ENCODE measurements at regions not wholly inside any gene's neighbourhood (a gene's known extent, or its start where the extent isn't known, plus 50 kb on each side); places are given as distances from the start of the nearest gene placed in this dataset.

GRCh38 chr5:57705769-57706168, 223.2 kb upstream of the ACTBL2 start:
- no peak for DNase-seq (ENCODE audit: low spot score)

GRCh38 chr5:57703721-57704120, 221.1 kb upstream of the ACTBL2 start:
- no peak for DNase-seq (ENCODE audit: low spot score)

GRCh38 chr5:57700484-57700883, 217.9 kb upstream of the ACTBL2 start:
- no peak for DNase-seq (ENCODE audit: low spot score)

GRCh38 chr5:57700072-57700471, 217.5 kb upstream of the ACTBL2 start:
- DNase-seq (ENCODE audit: low spot score) = no peak

GRCh38 chr5:57698802-57699201, 216.2 kb upstream of the ACTBL2 start:
- peak; percentile 56 for DNase-seq (ENCODE audit: low spot score)

- no peak for DNase-seq (ENCODE audit: low spot score)
These were observed 215.5 kb upstream of the ACTBL2 start for GRCh38 chr5:57698086-57698485.

GRCh38 chr5:57696825-57697570, 214.4 kb upstream of the ACTBL2 start:
- DNase-seq (ENCODE audit: low spot score) = no peak

- DNase-seq (ENCODE audit: low spot score) = no peak
These were observed 213.8 kb upstream of the ACTBL2 start for GRCh38 chr5:57696389-57696769.

GRCh38 chr5:57695706-57696388, 213.2 kb upstream of the ACTBL2 start:
- DNase-seq (ENCODE audit: low spot score) = no peak

- no peak for DNase-seq (ENCODE audit: low spot score)
These were observed 212.6 kb upstream of the ACTBL2 start for GRCh38 chr5:57695179-57695578.

GRCh38 chr5:57693488-57694305, 211.1 kb upstream of the ACTBL2 start:
- DNase-seq (ENCODE audit: low spot score) = no peak

- peak; percentile 62 for DNase-seq (ENCODE audit: low spot score)
These were observed 210.2 kb upstream of the ACTBL2 start for GRCh38 chr5:57692582-57693487.

GRCh38 chr5:57690724-57691123, 208.1 kb upstream of the ACTBL2 start:
- no peak for DNase-seq (ENCODE audit: low spot score)

- DNase-seq (ENCODE audit: low spot score) = no peak
These were observed 205.0 kb upstream of the ACTBL2 start for GRCh38 chr5:57687596-57687995.

GRCh38 chr5:57685516-57686255, 203.1 kb upstream of the ACTBL2 start:
- DNase-seq (ENCODE audit: low spot score) = no peak

GRCh38 chr5:57684299-57684702, 201.7 kb upstream of the ACTBL2 start:
- DNase-seq (ENCODE audit: low spot score) = no peak

- no peak for DNase-seq (ENCODE audit: low spot score)
These were observed 200.5 kb upstream of the ACTBL2 start for GRCh38 chr5:57683036-57683630.

GRCh38 chr5:57681942-57682341, 199.3 kb upstream of the ACTBL2 start:
- DNase-seq (ENCODE audit: low spot score) = no peak

- no peak for DNase-seq (ENCODE audit: low spot score)
These were observed 198.1 kb upstream of the ACTBL2 start for GRCh38 chr5:57680686-57681085.

- no peak for DNase-seq (ENCODE audit: low spot score)
These were observed 194.6 kb upstream of the ACTBL2 start for GRCh38 chr5:57677235-57677634.
